IMR-90 (cell line): ENCODE measurements at regions not wholly inside any gene's neighbourhood (a gene's known extent, or its start where the extent isn't known, plus 50 kb on each side); places are given as distances from the start of the nearest gene placed in this dataset.

Experiments used
- ATAC-seq: fragments of 200-7000 bp; cut with Tn5 transposase; 2 replicates; pipeline ENCODE4 v1.9.1; 2020; ENCODE audit warnings: low read depth, mild to moderate bottlenecking, moderate library complexity
- BruUV-seq: library from RNA; stranded (reverse); fragments of 400-500 nt; replicated peaks from 2 replicates; lab custom pipeline; 2021; lab: Mats Ljungman, UMichigan
- CTCF ChIA-PET: fragments of 300-600 bp; formaldehyde crosslinking; extraction: SDS; loops from one replicate; lab custom pipeline; 2021; ENCODE audit warnings: antibody characterized with exemption; lab: Yijun Ruan, JAX
- POLR2A ChIA-PET: fragments of 300-600 bp; sonication (Branson Sonifier 250); formaldehyde crosslinking; loops from one replicate; lab custom pipeline; 2022; ENCODE audit warnings: antibody characterized with exemption; ENCODE audit not compliant: unreplicated experiment; lab: Charles Lee
- DNase-seq: peaks from one replicate; pipeline ENCODE4 v3.0.0; 2013
- H2AFZ ChIP-seq: replicated peaks from 2 replicates; pipeline ENCODE3; 2013; ENCODE audit warnings: low read length, mild to moderate bottlenecking; ENCODE audit not compliant: poor library complexity
- H2AK5ac ChIP-seq: 2 replicates; pipeline ENCODE4 v1.6.1; 2013; ENCODE audit warnings: low read depth, low read length, inconsistent platforms
- H2AK9ac ChIP-seq: replicated peaks from 2 replicates; pipeline ENCODE3; 2013; ENCODE audit warnings: mild to moderate bottlenecking, low read depth, low read length, moderate library complexity; ENCODE audit not compliant: poor library complexity
- H2BK120ac ChIP-seq: 2 replicates; pipeline ENCODE4 v1.6.1; 2013; ENCODE audit warnings: low read depth, low read length, inconsistent platforms
- H2BK15ac ChIP-seq: 3 replicates; pipeline ENCODE4 v1.6.1; 2013; ENCODE audit warnings: low read depth, low read length, inconsistent platforms
- H2BK20ac ChIP-seq: 2 replicates; pipeline ENCODE4 v1.6.1; 2013; ENCODE audit warnings: low read depth, mild to moderate bottlenecking, inconsistent platforms, low read length, moderate library complexity
- H2BK5ac ChIP-seq: 2 replicates; pipeline ENCODE4 v1.6.1; 2013; ENCODE audit warnings: mild to moderate bottlenecking, low read depth, low read length, inconsistent platforms; ENCODE audit not compliant: poor library complexity, severe bottlenecking
- H3K14ac ChIP-seq: replicated peaks from 2 replicates; pipeline ENCODE4 v1.6.1; 2013; ENCODE audit warnings: low read depth, low read length, inconsistent platforms
- H3K18ac ChIP-seq: 2 replicates; pipeline ENCODE4 v1.6.1; 2013; ENCODE audit warnings: low read depth, low read length, control low read depth
- H3K23ac ChIP-seq: 2 replicates; pipeline ENCODE4 v1.6.1; 2013; ENCODE audit warnings: low read depth, low read length, inconsistent platforms
- H3K27ac ChIP-seq: 2 replicates; pipeline ENCODE4 v1.5.1; 2013; ENCODE audit warnings: mild to moderate bottlenecking, control low read depth, low read length; ENCODE audit not compliant: insufficient read depth
- H3K27me3 ChIP-seq: 2 replicates; pipeline ENCODE4 v1.6.1; 2013; ENCODE audit warnings: low read length; ENCODE audit not compliant: control insufficient read depth, insufficient read depth
- H3K36me3 ChIP-seq: 2 replicates; pipeline ENCODE4 v1.6.1; 2013; ENCODE audit warnings: low read length, mixed read lengths; ENCODE audit not compliant: control insufficient read depth, insufficient read depth
- H3K4ac ChIP-seq: 2 replicates; pipeline ENCODE4 v1.6.1; 2013; ENCODE audit warnings: low read depth, low read length, inconsistent platforms
- H3K4me1 ChIP-seq: 2 replicates; pipeline ENCODE4 v1.6.1; 2013; ENCODE audit warnings: low read length, mixed read lengths; ENCODE audit not compliant: control insufficient read depth, insufficient read depth
- H3K4me2 ChIP-seq: 2 replicates; pipeline ENCODE4 v1.6.1; 2013; ENCODE audit warnings: low read depth, mild to moderate bottlenecking, control low read depth, low read length, moderate library complexity
- H3K4me3 ChIP-seq: 2 replicates; pipeline ENCODE4 v1.5.1; 2013; ENCODE audit warnings: low read depth, mild to moderate bottlenecking, control low read depth, low read length, moderate library complexity; ENCODE audit not compliant: insufficient read depth
- H3K56ac ChIP-seq: 2 replicates; pipeline ENCODE4 v1.6.1; 2013; ENCODE audit warnings: low read length, inconsistent platforms; ENCODE audit not compliant: insufficient read depth; ENCODE audit errors: extremely low read depth
- H3K79me1 ChIP-seq, 2 experiments: 2 replicates each; pipeline ENCODE4 v1.6.1; 2013; ENCODE audit warnings: low read length in 2 of 2, inconsistent platforms in 1 of 2, low read depth in 1 of 2
- H3K9ac ChIP-seq: 2 replicates; pipeline ENCODE4 v1.6.1; 2013; ENCODE audit warnings: low read depth, low read length, control low read depth
- H3K9me1 ChIP-seq: 2 replicates; pipeline ENCODE4 v1.6.1; 2013; ENCODE audit warnings: low read length, inconsistent platforms; ENCODE audit not compliant: insufficient read depth
- H3K9me3 ChIP-seq: 2 replicates; pipeline ENCODE4 v1.6.1; 2013; ENCODE audit warnings: low read length; ENCODE audit not compliant: control insufficient read depth, insufficient read depth
- H4K20me1 ChIP-seq: 2 replicates; pipeline ENCODE4 v1.6.1; 2013; ENCODE audit warnings: low read length, inconsistent platforms; ENCODE audit not compliant: insufficient read depth
- H4K5ac ChIP-seq: 2 replicates; pipeline ENCODE4 v1.6.1; 2013; ENCODE audit warnings: mild to moderate bottlenecking, low read depth, low read length, control low read depth
- H4K8ac ChIP-seq, 2 experiments: 2 replicates each; pipeline ENCODE4 v1.6.1; 2013; ENCODE audit warnings: low read depth in 2 of 2, low read length in 2 of 2, control low read depth in 1 of 2, inconsistent platforms in 1 of 2
- H4K91ac ChIP-seq: 2 replicates; pipeline ENCODE4 v1.6.1; 2013; ENCODE audit warnings: low read depth, low read length, inconsistent platforms; ENCODE audit not compliant: insufficient read depth
- MAFK ChIP-seq: IDR thresholded peaks from 2 replicates; pipeline ENCODE4 v1.6.1; 2012; ENCODE audit warnings: low read depth, low read length, improper control_type of control experiment
- MXI1 ChIP-seq: IDR thresholded peaks from 2 replicates; pipeline ENCODE4 v1.6.1; 2012; ENCODE audit warnings: low read depth, mild to moderate bottlenecking, low read length, moderate library complexity, borderline replicate concordance
- WGBS, 2 experiments: methylation state at CpG; one replicate each; pipeline versions ENCODE4 v1.1.5 to v1.1.7; 2013; ENCODE audit warnings: missing lambda C conversion rate in 2 of 2; ENCODE audit not compliant: insufficient read length in 1 of 2; ENCODE audit errors: extremely low coverage in 2 of 2; 5-methylcytosine and 5-hydroxymethylcytosine counted together
- dilution Hi-C: fragments of 300-500 bp; cut with HindIII; formaldehyde crosslinking; loops from one replicate; pipeline ENCODE4 v1.14.3; 2018; ENCODE audit warnings: low sequenced_read_pairs; ENCODE audit not compliant: unreplicated experiment
- in situ Hi-C: fragments of 300-500 bp; cut with MboI; formaldehyde crosslinking; loops from 3 replicates; pipeline ENCODE4 v1.14.3; 2019; ENCODE audit warnings: low sequenced_read_pairs, inconsistent platforms, mixed read lengths
- intact Hi-C: fragments of 100-400 bp; cut with micrococcal nuclease; formaldehyde crosslinking; loops from 2 replicates; pipeline ENCODE4 v1.10.0; 2022

GRCh38 chr2:58620896-58621295, 379.8 kb upstream of the FANCL start:
- Histone ChIP-seq H3K56ac (no peak overlapping the region), H4K8ac (no peak overlapping the region), H4K5ac (no peak overlapping the region), H2AFZ (no peak overlapping the region), H2AK5ac (no peak overlapping the region), H2BK15ac (no peak overlapping the region), H3K9me3 (no peaks in the 10 kb centered on the region), H3K27ac (no peak overlapping the region), H3K4ac (no peak overlapping the region), H3K79me1 (no peaks in the 10 kb centered on the region), H3K4me3 (no peak overlapping the region), H2BK120ac (no peak overlapping the region), H3K4me1 (no peaks in the 10 kb centered on the region), H4K20me1 (no peaks in the 10 kb centered on the region), H3K18ac (no peak overlapping the region), H3K9ac (no peak overlapping the region), H3K27me3 (no peaks in the 10 kb centered on the region), H3K36me3 (no peaks in the 10 kb centered on the region), H2BK20ac (no peak overlapping the region), H2AK9ac (no peak overlapping the region), H3K4me2 (no peak overlapping the region), H3K9me1 (no peaks in the 10 kb centered on the region), H2BK5ac (no peak overlapping the region), H4K91ac (no peak overlapping the region), H3K14ac (no peak overlapping the region), H3K23ac (no peak overlapping the region)
- no TSS peak for BruUV-seq
- TF ChIP-seq MAFK (no peak), MXI1 (no peak)
- no CpG with 5 or more reads among the region's 1 CpG for WGBS, 2 experiments
- POLR2A ChIA-PET = no interaction called here
- dilution Hi-C loops = no loop called here
- no peak for ATAC-seq
- DNase-seq = no peak
- CTCF ChIA-PET = no interaction called here
- intact Hi-C loops = no loop called here
- in situ Hi-C loops = no loop called here
